ENCODE measurements at regions not wholly inside any gene's neighbourhood (a gene's known extent, or its start where the extent isn't known, plus 50 kb on each side); places are given as distances from the start of the nearest gene placed in this dataset.

GRCh38 chr10:9792181-9792580 lies 1225.5 kb upstream of the CELF2 start:
- TF ChIP-seq POLR2A (IDR thresholded peaks at IDR 0.05; ENCODE audit: low read length) (no peak), GATA1 (IDR thresholded peaks at IDR 0.05; ENCODE audit: low read depth, low read length) (no peak)
